ENCODE measurements at regions not wholly inside any gene's neighbourhood (a gene's known extent, or its start where the extent isn't known, plus 50 kb on each side); places are given as distances from the start of the nearest gene placed in this dataset.

GRCh38 chr18:44409071-44409470 is 271.6 kb upstream of the SETBP1 start:
- in situ Hi-C loops (cut with HindIII; ENCODE audit: low pct_ligation_motif_present, low sequenced_read_pairs) = no loop called here
- Histone ChIP-seq H3K27ac (no peak overlapping the region), H3K4me3 (ENCODE audit: low read depth, low read length) (no peak overlapping the region), H3K27me3 (replicated peaks) (no peaks in the 10 kb centered on the region), H3K36me3 (replicated peaks) (no peaks in the 10 kb centered on the region)
- no peak for DNase-seq
- no peak for TF ChIP-seq CTCF (IDR thresholded peaks at IDR 0.05; ENCODE audit: low read depth, low read length, missing control alignments)

- Histone ChIP-seq H3K4me3 (ENCODE audit: low read depth, low read length) (no peak overlapping the region), H3K27ac (no peak overlapping the region), H3K36me3 (replicated peaks) (no peaks in the 10 kb centered on the region), H3K27me3 (replicated peaks) (no peaks in the 10 kb centered on the region)
- in situ Hi-C loops (cut with HindIII; ENCODE audit: low pct_ligation_motif_present, low sequenced_read_pairs) = no loop called here
- no peak for DNase-seq
- TF ChIP-seq CTCF (IDR thresholded peaks at IDR 0.05; ENCODE audit: low read depth, low read length, missing control alignments) = no peak
These were observed 271.2 kb upstream of the SETBP1 start for GRCh38 chr18:44409515-44409914.

DNA sequence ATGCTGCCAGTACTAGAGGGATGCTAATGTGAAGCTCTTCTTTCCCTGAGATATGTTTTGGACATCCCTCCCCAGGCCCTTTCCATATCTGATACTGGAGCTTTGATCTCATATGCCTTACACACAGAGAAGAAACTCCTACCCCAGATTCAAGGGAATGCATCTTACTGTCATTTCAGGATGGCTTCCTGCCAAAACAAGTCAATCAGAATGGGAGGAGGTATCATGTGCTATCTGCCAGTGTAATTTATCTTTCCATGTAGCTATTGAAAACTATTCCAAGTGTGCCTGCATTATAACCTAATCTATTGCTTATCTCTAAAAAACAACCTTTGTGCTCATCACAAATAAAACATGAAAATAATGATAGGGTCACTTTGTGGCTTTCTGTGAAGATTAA is 269.9 kb upstream of the SETBP1 start:
- DNase-seq = no peak

GRCh38 chr18:44411262-44411905 is 269.3 kb upstream of the SETBP1 start:
- TF ChIP-seq CTCF (IDR thresholded peaks at IDR 0.05; ENCODE audit: low read depth, low read length, missing control alignments) = no peak
- Histone ChIP-seq H3K27ac (no peak overlapping the region), H3K36me3 (replicated peaks) (no peaks in the 10 kb centered on the region), H3K4me3 (ENCODE audit: low read depth, low read length) (no peak overlapping the region), H3K27me3 (replicated peaks) (no peaks in the 10 kb centered on the region)
- in situ Hi-C loops (cut with HindIII; ENCODE audit: low pct_ligation_motif_present, low sequenced_read_pairs) = no loop called here
- DNase-seq = no peak

More for the DNA sequence above, 269.9 kb upstream of the SETBP1 start:
- Histone ChIP-seq H3K27ac (no peak overlapping the region), H3K27me3 (replicated peaks) (no peaks in the 10 kb centered on the region), H3K36me3 (replicated peaks) (no peaks in the 10 kb centered on the region), H3K4me3 (ENCODE audit: low read depth, low read length) (no peak overlapping the region)
- in situ Hi-C loops (cut with HindIII; ENCODE audit: low pct_ligation_motif_present, low sequenced_read_pairs) = no loop called here
- no peak for TF ChIP-seq CTCF (IDR thresholded peaks at IDR 0.05; ENCODE audit: low read depth, low read length, missing control alignments)

GRCh38 chr18:44411976-44412375 is 268.7 kb upstream of the SETBP1 start:
- H3K36me3 ChIP-seq (replicated peaks) = no peaks in the 10 kb centered on the region
- no peaks in the 10 kb centered on the region for H3K27me3 ChIP-seq (replicated peaks)
- in situ Hi-C loops (cut with HindIII; ENCODE audit: low pct_ligation_motif_present, low sequenced_read_pairs) = no loop called here
- H3K27ac ChIP-seq = no peak overlapping the region
- DNase-seq = no peak
- no peak for TF ChIP-seq CTCF (IDR thresholded peaks at IDR 0.05; ENCODE audit: low read depth, low read length, missing control alignments)
- H3K4me3 ChIP-seq (ENCODE audit: low read depth, low read length) = no peak overlapping the region

All from brain microvascular endothelial cell (primary cell).